ENCODE measurements at regions not wholly inside any gene's neighbourhood (a gene's known extent, or its start where the extent isn't known, plus 50 kb on each side); places are given as distances from the start of the nearest gene placed in this dataset.
"Not testable (repeated sequence)": the region's sequence is repeated elsewhere in the genome, so short reads cannot be mapped to it uniquely, and the experiment has no call there.

DNA sequence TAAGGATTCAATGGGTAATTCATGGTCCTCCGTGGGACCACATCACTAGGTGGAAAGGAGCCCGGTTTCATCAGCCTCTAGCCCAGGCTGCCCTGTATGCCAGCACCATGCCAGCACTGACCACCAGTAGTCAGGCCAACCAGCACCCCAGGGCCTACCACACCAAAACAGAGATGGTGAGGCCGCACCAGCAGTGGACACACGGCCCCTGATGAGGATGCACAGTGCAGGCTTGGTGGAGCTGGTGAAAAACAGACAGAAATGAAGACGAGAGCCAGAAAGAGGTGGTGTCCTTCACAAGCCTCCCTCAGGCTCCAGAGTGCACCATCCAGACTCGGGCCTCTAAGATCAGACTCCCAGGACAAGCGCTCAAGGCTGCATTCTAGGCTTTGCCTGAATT, 128.2 kb downstream of the MED10 start:
- H3K4me3 ChIP-seq (ENCODE audit: low read depth, low read length), result no peak overlapping the region
- TF ChIP-seq, protein P1, sequence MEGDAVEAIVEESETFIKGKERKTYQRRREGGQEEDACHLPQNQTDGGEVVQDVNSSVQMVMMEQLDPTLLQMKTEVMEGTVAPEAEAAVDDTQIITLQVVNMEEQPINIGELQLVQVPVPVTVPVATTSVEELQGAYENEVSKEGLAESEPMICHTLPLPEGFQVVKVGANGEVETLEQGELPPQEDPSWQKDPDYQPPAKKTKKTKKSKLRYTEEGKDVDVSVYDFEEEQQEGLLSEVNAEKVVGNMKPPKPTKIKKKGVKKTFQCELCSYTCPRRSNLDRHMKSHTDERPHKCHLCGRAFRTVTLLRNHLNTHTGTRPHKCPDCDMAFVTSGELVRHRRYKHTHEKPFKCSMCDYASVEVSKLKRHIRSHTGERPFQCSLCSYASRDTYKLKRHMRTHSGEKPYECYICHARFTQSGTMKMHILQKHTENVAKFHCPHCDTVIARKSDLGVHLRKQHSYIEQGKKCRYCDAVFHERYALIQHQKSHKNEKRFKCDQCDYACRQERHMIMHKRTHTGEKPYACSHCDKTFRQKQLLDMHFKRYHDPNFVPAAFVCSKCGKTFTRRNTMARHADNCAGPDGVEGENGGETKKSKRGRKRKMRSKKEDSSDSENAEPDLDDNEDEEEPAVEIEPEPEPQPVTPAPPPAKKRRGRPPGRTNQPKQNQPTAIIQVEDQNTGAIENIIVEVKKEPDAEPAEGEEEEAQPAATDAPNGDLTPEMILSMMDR (IDR thresholded peaks at IDR 0.05; ENCODE audit: insufficient read depth, low read length, missing control alignments), result no peak
- ChIA-PET CTCF (no interaction called here), POLR2A (no interaction called here)
- DNase-seq (ENCODE audit: low read depth, low spot score), result no peak

DNA sequence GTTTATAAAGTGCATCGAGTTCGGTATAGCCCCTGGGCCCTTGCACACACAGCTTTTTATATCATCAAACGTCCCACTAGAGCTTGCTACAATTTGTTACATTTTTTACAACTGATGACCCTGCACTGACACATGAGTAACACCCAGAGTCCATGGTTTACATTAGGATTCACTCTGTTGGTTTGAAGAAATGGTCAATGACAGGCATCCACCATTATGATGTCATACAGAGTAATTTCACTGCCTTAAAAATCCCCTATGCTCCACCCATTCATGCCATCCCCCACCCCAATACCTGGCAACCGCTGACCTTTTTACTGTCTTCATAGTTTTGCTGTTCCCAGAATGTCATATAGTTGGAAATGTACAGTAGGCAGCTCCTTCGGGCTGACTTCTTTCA, 130.2 kb downstream of the MED10 start:
- ChIA-PET CTCF (no interaction called here), POLR2A (interaction anchor here (0.6 kb wide), 1 partner anchor 17 kb away, joined by 3 read pairs; no protein-coding TSS in a partner anchor)
- TF ChIP-seq, protein P1 (IDR thresholded peaks at IDR 0.05; ENCODE audit: insufficient read depth, low read length, missing control alignments), result no peak
- DNase-seq (ENCODE audit: low read depth, low spot score), result no peak
- H3K4me3 ChIP-seq (ENCODE audit: low read depth, low read length), result no peak overlapping the region

DNA sequence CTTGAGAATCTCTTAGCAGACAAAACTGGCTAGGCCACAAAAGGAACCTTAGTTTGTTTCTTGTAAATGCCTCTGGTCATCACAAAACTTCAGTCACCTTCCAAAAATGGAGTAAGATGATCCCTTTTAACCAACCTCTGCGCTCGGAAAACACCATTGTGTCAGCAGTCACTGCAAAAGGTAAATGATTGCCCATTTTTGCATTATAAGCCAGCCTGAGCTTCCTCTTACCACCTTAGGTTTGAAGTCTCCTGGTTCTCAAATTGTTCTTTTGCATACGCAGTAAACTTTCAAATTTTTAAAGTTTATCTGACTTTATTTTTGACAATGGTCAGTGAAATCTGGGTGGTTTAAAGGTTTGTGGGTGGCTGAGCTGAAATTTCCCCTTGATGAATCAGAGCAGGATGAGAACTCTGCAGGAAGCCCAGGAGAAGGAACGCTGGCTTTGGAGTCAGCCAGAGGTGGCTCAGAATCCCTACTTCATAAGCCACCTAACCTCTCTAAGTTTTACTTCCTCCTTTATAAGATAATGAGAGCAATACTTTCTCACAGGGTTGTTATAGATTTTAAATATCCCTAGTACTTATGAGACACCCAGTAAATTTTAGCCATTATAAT, 131.4 kb downstream of the MED10 start:
- ChIA-PET CTCF (no interaction called here), POLR2A (no interaction called here)
- TF ChIP-seq, protein P1 (IDR thresholded peaks at IDR 0.05; ENCODE audit: insufficient read depth, low read length, missing control alignments), result no peak
- H3K4me3 ChIP-seq (ENCODE audit: low read depth, low read length), result no peak overlapping the region
- no peak for DNase-seq (ENCODE audit: low read depth, low spot score)

DNA sequence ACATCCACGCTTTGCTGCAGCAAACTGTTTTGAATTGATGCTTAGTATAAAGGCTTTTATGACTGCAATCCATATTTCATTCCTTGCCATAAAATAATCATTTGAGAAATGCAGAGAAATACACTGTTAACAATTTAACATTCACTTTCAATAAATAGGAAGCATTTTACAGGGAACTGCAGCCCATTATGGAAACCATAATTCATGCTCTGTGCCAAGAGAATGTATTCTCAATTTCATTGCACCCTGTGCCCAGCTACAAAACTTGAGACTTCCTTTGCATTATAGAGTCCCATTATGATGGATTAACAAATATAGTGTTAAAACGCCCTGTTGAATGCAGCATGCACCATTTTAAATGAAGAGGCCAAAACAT, 134.0 kb downstream of the MED10 start:
- no peak for DNase-seq (ENCODE audit: low read depth, low spot score)
- POLR2A ChIA-PET, result no interaction called here
- no peak overlapping the region for H3K4me3 ChIP-seq (ENCODE audit: low read depth, low read length)
- CTCF ChIA-PET, result no interaction called here
- TF ChIP-seq, protein P1 (IDR thresholded peaks at IDR 0.05; ENCODE audit: insufficient read depth, low read length, missing control alignments), result no peak

DNA sequence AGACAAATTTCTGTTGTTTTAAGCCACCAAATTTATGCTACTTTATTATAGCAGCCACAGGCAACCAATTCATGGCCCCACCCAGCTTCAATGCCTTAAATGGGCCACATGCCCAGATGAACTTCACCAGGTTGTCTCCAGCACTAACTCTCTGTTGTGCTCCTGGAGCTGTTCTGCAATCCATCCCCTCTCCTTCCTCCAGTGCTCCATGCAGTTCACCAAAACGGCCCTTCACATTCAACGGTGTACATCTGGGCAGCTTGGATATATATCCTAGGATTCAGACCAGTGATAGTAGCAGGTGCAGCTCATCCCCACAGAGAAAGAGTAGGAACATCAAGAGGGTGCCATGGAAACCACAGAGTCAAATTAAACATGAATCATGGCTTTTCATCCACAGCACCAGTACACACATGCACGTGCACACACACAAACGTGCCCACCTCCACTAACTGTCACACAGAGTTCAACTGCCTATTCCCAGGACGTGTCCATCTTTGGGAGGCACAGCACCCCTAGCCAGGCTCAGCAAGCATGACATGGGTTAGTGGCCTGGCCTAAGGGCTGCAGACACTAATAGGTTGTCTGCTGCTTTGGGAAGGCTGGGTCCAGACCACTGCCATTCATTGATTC, 134.5 kb downstream of the MED10 start:
- no peak for DNase-seq (ENCODE audit: low read depth, low spot score)
- ChIA-PET CTCF (no interaction called here), POLR2A (no interaction called here)
- no peak overlapping the region for H3K4me3 ChIP-seq (ENCODE audit: low read depth, low read length)
- TF ChIP-seq, protein P1 (IDR thresholded peaks at IDR 0.05; ENCODE audit: insufficient read depth, low read length, missing control alignments), result no peak

DNA sequence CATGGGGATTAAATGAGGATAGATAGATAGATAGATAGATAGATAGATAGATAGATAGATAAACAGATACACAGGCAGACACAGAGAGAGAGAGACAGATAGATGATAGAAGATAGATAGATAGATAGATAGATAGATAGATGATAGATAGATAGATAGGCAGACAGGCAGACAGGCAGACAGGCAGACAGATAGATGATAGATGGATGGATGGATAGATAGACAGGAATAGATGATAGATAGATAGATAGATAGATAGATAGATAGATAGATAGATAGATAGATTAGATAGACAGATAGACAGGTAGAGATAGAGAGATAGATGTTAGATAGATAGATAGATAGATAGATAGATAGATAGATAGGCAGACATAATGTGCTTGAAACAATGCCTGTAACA, 137.3 kb downstream of the MED10 start:
- POLR2A ChIA-PET; DNase-seq (ENCODE audit: low read depth, low spot score); CTCF ChIA-PET; H3K4me3 ChIP-seq (ENCODE audit: low read depth, low read length): not testable (repeated sequence)

All from AG04449 (cell line).